Stomach (tissue), 4 donors: ENCODE measurements at regions not wholly inside any gene's neighbourhood (a gene's known extent, or its start where the extent isn't known, plus 50 kb on each side); places are given as distances from the start of the nearest gene placed in this dataset.
"Not testable (repeated sequence)": the region's sequence is repeated elsewhere in the genome, so short reads cannot be mapped to it uniquely, and the experiment has no call there.

Experiments
- CTCF ChIP-seq, 7 experiments: fragments of 450-650 bp in 4 of 7; fragments of 200-600 bp in 3 of 7; sonication (generic) in 3 of 7; IDR thresholded peaks; one replicate each; pipeline ENCODE4 v1.5.1; 2016 to 2019; ENCODE audit warnings: antibody characterized with exemption in 7 of 7, control low read depth in 2 of 7, mild to moderate bottlenecking in 1 of 7
- POLR2A ChIP-seq, 4 donors: fragments of 450-650 bp; IDR thresholded peaks; one replicate each; pipeline ENCODE4 v1.6.1; 2016; ENCODE audit warnings: antibody characterized with exemption in 4 of 4, control low read depth in 2 of 4, mild to moderate bottlenecking in 1 of 4, moderate library complexity in 1 of 4
- POLR2AphosphoS5 ChIP-seq, 3 donors: sonication (generic); formaldehyde crosslinking; IDR thresholded peaks; one replicate each; pipeline ENCODE4 v1.6.1; 2016; ENCODE audit warnings: antibody characterized with exemption in 3 of 3

DNA sequence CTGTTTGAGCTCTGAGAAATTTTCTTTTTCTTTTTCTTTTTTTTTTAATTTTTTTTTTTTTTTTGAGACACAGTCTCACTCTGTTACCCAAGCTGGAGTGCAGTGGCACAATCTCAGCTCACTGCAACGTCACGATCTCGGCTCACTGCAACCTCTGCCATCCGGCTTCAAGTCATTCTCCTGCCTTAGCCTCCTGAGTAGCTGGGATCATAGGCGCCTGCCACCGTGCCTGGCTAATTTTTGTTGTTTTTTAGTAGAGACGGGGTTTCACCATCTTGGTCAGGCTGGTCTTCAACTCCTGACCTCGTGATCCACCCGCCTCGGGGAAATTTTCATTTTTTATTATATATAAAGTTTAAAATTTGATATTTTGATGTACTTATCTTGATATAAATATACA, 1870.7 kb upstream of the LRRTM1 start:
- not testable (repeated sequence) for TF ChIP-seq CTCF, POLR2A, POLR2AphosphoS5 (IDR thresholded peaks at IDR 0.05)
